GM12874 (cell line): ENCODE measurements at regions not wholly inside any gene's neighbourhood (a gene's known extent, or its start where the extent isn't known, plus 50 kb on each side); places are given as distances from the start of the nearest gene placed in this dataset.

Source experiments
- TF ChIP-seq, protein P1 (sequence below): IDR thresholded peaks from 2 replicates; pipeline ENCODE4 v1.5.1; 2011; ENCODE audit warnings: low read depth, mild to moderate bottlenecking, control low read depth, low read length, moderate library complexity; ENCODE audit not compliant: insufficient read depth

DNA sequence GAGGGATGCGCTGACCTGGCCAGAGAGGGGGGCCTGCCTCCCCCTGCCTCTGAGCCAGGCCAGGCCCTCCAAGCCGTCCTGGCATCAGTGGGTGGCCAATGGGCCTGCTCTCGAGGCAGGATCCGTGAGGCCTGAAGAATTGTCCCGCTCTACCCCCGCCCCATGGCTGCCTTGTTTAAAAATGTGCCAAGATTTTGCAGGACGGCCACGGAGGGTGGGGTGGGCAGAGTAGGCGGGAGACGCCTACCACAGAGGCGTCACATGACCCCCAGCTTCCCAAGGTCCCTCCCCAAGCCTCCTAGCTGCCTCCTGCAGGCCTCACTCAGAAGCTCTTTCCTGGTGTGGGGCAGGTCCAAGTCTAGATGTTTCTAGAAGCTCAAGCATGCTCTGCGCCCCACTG is 69.5 kb downstream of the ENGASE start:
- TF ChIP-seq, protein P1, sequence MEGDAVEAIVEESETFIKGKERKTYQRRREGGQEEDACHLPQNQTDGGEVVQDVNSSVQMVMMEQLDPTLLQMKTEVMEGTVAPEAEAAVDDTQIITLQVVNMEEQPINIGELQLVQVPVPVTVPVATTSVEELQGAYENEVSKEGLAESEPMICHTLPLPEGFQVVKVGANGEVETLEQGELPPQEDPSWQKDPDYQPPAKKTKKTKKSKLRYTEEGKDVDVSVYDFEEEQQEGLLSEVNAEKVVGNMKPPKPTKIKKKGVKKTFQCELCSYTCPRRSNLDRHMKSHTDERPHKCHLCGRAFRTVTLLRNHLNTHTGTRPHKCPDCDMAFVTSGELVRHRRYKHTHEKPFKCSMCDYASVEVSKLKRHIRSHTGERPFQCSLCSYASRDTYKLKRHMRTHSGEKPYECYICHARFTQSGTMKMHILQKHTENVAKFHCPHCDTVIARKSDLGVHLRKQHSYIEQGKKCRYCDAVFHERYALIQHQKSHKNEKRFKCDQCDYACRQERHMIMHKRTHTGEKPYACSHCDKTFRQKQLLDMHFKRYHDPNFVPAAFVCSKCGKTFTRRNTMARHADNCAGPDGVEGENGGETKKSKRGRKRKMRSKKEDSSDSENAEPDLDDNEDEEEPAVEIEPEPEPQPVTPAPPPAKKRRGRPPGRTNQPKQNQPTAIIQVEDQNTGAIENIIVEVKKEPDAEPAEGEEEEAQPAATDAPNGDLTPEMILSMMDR = no peak

DNA sequence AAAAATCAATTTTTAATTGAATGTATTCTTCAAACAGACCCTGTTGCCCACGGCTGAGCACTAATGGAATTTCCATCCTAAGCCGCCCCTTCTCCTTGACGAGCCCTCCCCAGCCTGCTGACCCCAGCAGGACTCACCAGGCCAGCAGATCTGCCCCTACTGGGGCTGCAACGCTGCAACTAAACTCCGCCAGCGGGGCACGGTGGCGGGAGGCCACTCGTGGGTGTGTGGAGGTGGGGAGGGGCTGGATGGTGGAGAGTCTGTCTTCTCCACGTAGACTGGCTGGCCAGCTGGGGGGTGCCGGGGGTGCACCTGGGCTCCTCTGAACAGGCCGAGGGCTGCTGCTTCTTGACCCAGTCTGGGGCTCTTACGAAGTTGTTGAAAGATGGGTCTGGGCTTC is 67.8 kb downstream of the ENGASE start:
- TF ChIP-seq, protein P1 = no peak

DNA sequence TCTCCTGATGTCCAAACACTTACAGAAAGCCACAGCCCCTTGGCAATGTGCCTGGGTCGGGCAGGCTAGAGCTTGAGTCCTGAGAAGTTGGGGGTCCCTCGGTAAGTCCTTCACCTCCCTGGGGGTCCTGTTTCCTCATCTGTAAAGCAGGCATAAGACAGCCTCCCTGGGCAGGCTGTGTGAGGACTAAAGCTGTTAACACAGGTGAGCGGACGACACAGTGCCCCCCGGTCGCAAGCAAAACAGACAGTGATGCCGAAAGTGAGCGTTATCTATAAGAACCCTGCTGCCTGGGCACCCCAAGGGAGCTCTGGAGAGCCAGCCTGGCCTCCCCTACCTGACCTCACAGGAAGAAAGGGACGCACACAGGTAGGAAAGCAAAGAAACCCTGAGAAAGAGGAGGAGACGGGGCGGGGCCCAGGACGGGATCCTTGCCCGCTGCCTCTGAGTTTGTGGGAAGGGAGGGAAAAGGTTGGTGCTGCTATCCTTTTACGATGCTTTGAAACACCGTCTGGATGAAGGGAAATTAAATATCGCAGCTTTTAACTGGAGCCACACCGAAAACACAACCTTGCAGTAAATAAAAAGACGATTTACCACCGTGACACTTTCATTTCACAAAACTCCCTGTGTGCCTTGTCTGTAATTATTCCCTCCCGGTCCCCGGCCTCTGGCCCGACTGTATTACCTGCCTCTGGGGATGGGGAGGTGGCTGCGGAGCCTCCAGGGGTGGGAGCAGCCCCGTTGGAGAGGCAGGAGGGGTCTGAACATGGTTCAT is 67.1 kb downstream of the ENGASE start:
- TF ChIP-seq, protein P1 = no peak

DNA sequence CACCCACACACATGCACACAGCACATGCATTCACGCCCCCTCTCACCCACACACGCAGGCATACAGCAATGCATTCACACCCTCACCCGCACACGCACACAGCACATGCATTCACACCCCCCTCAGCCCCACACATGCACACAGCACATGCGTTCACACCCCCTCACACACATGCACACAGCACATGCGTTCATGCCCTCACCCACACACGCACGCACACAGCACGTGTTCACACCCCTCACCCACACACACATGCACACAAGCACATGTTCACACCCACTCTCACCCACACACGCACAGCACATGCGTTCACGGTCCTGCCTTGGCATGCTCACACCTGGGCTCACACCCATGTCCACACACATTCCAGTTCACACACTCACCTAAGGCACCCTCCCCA is 64.2 kb downstream of the ENGASE start:
- TF ChIP-seq, protein P1 = no peak

DNA sequence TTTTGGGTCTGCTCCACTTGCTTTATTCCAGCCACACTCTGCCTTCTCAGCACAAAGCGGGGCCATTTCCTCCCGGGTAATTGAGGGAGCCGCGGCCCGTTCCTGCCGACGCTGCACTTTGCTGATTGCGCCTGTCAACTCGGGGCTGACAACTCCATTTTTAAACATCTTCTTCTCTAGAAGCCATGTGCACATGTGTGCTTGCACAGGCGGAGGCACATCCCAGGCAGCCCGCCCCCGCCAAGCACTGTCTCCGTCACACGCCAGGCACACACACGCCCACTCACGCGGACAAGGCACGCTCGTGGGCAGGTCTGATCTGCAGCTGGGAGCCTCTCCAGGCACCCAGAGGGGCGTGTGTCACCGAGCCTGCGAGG is 63.2 kb downstream of the ENGASE start:
- TF ChIP-seq, protein P1 = no peak

DNA sequence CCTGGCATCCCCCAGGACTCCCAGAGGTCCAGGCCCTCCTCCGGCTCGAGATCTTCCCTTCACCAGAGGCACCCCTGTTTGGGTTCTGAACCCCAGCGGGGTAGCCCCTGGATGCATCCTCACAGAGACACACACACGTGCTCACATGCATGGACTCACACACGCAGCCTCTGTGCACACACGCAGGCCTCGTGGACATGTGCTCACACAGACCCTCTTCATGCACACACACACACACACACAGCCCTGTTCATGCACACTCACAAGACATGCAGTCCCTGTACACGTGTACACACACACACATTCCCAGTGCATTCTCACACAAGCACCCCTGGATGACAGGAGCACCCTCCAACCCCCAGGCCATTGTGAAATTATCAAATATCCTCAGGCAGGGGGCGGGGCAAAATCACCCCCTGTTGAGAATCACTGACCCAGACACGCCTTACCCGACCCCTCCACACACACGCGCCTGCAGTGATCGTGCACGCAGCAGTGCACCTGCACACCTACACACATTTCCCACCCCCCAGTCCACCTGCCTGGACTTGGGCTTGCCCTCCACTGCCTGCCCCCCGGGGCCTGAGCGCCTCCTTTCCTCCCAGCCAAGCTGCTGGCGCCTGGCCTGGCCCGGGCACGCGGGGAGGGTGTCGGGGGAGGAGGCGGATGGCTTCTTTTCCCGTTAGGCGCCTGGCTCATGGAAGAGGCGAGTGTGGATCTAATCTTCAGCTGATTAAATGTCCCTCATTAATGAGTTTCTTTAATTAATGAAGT is 62.6 kb downstream of the ENGASE start:
- TF ChIP-seq, protein P1 = no peak

DNA sequence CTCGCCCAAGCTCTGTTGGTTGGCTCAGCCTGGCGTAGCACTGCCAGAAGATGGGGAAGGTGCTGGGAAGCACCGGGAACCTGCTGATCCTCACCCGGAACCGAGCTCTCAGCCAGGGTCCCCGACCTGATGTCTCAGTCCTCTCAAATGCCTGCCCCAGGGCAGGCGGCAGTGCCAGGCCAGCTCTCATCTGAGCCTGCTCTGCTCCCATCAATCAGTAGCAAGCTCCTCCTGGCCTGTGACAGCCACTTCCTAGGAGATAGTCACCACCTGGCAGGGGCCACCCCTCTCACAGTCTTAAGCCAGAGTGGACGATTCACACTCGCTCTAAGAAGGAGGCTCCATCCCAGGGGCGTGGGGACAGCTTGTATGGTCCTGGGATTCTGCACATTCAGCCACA is 62.0 kb downstream of the ENGASE start:
- TF ChIP-seq, protein P1 = no peak
